ENCODE measurements at regions not wholly inside any gene's neighbourhood (a gene's known extent, or its start where the extent isn't known, plus 50 kb on each side); places are given as distances from the start of the nearest gene placed in this dataset.

DNA sequence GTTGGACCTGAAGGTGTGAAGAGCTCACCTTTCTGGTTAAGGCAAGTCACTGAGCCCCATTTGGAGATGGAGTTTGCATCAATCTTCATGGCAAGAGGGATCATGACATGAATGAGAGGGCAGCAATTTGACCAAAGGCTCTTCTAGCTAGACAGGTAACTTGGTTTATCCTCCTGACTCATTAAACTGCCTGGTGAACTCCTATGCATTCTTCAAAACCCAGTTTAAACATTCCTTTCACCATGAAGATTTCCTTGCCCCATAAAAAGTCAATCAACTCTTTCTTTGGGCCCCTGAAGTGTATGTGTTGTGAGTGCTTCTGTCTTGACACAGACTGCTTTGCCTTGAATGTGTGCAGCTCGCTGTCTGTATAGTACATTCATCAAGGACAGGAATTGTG is 120.0 kb upstream of the FOXF1 start:
- no peak for DNase-seq

DNA sequence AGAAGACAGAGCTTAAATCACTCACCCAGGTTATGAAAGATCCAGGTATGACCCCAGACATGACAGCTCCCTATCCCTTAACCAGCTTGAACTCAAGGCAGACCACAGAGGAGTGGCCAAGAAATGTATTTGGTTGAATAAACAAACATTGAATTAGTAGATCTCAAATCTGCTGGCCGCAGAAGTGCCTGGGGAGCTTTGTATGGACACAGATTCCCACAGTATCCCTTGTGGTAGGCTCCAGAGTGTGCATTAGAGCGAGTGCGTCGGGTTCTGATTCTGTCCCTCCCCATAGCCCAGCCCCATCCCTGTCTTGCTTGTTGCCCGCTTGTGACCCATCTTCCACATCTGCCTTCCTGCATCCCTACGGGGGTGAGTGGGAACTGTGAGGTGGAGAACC is 118.8 kb upstream of the FOXF1 start:
- no peak for DNase-seq

DNA sequence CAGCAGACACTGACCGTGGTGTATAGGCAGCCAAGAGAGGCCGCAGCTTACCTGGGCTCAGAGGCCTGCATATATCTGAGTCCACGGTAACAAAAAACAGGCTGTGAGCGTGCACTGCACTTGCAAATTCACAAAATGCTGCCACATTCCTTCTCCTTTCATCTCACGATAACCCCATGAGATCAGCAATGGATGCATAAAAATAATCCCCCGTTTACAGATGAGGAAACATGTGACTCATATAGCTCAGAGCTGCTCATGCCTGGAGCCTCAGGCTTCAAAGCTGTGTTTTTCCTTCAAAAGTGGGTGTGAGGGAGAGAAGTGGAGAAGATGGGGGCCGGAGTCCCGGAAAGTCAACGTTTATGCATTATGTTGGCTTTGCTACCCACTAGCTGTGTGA is 118.3 kb upstream of the FOXF1 start:
- peak; percentile 70 for DNase-seq

DNA sequence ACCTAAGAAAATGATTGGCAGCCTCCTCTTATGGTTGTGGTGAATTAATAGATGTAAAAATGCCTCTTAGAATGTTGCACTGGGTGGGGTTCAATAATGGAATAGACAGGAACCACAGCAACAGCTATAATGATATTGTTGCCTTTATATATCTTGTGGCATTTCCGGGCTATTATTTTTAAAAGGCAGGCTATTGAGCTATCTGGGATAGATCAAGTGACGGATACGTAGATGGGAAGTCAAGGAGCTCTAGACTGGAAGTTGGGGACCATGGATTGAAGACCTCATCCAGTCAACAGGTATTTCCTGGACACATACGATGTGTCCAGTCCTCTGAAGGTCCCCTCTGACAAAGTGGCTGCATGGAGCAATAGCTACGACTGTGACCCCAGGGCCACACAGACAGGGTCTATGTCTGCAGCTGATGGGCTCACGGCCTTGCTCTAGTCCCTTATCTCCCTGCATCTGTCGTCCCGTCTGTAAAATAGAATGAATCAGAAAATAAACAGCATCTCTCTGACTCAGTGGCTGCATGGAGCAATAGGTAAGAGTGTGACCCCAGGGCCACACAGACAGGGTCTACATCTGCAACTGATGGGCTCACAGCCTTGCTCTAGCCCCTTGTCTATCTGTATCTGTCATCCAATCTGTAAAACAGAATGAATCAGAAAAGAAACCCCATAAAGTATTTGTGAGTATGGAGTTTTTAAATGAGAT is 117.7 kb upstream of the FOXF1 start:
- DNase-seq: no peak

DNA sequence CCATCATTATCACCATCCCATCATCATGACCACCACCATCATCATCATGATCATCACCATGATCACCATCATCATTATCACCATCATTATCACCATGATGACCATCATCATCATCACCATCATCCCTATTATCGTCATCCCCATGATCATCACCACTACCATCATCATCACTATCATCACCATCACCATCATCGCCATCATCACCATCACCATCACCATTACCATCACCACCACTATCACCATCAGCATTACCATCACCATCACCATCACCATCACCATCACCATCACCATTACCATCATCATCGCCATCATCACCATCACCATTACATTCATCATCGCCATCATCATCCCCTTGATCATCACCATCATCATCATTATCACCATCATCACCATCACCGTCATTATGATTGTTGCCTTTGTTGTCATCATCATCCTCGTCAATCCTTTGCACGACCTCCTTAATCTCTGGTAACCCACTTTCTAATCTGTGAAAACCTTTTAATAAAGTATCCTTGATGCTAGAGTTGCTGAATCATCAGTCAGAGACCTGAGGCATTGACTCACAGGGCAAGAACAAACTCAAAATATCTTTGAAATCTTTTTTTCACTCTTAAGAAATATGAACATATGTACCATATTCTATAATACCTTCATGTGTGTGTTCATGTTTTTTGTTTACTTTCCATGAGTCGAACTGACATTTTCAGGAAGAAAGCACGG is 116.3 kb upstream of the FOXF1 start:
- no peak for DNase-seq

DNA sequence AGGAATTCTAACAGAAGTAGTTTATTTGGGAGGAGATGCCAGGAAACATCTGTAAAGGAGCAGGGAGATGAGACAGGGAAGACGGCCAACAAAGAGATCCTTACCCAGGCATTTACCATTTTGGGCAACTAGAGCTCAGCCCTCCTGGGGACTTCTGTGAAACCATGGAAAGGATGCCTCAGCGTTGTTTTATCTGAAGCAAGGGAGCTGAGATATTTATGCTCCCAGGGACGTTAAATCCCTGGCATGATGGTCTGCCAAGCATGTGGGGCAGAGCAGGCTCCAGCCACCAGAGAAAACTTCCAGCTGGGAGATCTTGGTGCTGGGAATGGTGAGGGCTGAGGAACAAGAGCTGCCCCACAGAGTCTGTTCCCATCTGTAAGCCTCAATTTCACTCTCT is 114.8 kb upstream of the FOXF1 start:
- no peak for DNase-seq

DNA sequence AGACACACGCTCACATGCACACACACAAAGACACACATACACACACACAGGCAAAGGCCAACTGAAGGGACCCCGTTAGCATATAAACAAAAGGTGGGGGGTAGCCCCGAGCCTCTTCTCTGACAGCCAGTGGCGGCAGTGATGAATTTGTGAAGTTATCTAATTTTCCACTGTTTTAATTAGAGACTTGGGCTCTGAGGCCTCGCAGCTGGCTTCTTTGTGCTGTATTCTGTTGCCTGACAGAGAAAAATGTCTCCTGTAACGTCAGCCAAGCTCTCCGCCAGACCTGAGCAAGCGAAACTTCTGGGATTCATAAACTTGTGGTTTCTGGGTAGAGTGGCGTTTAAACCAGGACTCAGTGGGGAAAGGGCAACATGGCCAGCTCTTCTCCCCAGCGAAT is 113.9 kb upstream of the FOXF1 start:
- peak; percentile 94 for DNase-seq

DNA sequence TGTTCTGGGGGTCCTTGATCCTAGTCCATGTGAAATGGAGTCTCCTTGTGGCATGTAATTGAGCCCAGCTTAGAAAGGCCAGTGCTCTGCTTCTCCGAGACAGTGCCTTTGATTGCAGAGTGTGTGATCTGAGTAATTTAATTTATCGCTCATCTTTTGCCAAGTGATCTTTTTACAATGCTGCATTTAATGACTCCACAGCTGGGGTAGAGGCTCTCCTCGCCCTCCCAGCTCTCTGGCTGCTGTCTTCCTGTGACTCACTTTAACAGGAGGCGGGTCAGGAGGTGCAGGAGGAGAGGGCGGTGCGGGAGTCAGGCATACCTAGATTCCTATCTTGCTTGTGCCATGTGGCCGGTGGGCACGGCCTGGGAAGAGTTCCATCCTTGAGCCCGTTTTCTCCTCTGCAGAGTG is 113.4 kb upstream of the FOXF1 start:
- DNase-seq: peak; percentile 95

DNA sequence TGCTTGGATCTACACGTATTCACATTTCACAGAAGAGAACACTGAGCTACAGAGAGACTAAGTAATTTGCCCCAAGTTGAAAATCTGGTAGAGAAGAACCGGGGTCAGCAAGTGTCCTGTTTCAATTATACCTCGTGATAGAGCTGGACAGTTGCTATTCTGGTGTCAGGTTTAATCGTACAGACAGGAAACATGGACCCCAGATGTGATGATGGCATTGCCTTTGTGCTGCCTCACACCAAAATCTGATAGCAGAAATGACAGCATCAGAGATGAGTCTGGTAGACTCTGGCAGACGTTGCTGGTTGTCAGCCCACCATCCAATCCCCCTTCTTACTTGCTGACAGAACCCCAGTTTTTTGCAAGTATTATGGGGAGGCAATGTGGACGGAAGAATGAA is 112.1 kb upstream of the FOXF1 start:
- no peak for DNase-seq

DNA sequence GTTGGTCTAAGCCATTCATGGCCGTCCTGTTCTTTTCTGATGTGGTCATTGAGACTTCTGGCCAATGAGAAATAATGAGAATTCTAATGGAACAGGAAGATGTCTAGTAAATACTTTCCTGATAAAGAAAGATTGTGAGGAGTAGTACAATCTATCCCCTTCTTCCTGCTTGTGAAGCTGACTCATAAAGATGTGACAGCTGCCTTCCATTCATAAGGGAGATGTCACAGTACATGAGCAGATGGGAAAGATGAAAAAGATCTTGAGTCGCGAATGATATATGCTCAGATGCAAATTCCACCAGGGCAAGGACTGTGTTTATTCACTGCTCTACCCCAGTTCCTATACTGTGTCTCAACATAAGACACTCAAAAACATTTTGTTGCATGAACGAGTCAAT is 111.7 kb upstream of the FOXF1 start:
- DNase-seq: peak; percentile 75

DNA sequence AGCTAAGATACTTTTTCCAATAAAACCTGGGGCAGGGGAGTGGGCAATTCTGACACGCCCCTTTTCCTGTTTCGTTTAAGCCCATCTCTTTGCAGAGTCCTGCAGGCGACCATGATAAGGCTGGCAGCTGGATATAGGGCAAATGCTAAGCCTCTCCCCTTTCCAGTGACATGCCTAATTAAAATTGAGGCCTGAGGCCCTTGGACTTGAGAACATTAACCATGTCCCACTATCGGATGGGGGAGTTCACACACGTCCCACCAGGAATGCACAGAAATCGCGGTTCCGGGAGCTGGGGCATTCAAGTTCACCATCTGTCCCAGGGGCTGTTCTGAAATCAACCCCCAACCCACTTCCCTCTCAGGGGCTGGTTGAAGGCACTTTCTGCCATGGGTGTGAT is 109.2 kb upstream of the FOXF1 start:
- no peak for DNase-seq

DNA sequence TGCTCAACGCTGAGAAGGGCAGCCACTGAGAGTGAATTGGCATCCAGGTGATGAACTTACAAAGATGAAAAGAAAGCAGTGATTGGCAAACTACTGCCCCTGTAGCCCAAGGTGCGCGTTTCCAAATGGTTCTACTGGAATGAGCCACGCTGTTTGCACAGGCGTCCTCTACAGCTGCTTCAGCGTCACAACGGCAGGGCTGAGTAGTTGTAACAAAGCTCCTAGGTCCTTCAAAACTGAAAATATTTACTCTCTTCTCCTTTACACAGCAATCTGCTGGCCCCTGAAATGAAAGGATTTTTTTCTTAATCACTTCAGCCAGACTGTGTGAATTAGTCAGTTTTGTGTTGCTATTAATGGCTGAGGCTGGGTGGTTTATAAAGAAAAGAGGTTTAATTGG is 107.2 kb upstream of the FOXF1 start:
- DNase-seq: no peak

DNA sequence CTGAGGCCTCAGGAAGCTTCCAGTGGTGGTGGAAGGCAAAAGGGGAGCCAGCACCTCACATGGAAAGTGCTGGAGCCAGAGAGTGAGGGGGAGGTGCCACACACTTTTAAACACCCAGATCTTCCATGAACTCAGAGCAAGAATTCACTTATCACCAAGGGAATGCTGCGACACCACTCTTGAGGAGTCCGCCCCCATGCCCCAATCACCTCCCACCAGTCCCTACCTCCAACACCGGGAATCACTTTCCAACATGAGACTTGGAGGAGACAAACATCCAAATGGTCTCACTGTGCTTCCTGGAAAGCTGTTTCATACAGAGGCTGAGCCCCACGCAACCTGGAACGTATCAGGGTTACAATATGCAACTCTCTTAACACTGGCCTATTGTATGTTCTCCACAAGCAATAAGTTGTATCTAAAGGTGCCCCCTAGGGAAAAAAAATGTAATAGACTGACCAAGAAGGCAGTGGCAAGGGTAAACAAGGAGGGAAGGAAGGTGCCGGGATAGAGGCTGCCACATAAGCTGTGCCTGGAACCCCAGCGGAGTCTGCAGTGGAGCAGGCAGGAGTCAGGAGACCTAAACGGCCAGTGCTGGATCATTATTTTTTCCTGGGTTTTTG is 106.7 kb upstream of the FOXF1 start:
- DNase-seq: no peak

DNA sequence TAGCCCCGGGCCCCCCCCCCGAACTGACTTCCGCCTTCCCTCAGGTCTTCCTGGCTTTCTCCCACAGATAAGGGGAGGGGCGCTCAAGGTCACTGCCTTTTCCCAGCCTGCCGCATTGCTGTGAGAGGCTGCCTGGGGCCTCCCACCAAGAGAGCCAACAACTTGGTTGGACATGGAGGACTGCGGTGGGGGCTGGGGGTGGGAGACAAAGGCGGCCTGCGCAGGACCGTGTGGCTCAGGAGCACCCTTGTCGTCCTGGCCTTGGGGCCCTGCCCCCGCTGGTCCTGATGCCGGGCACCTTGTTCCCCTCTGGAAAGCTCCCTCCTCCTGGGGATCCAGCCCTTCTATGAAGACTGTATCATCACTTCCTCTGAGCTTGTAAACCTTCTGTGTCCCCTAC is 105.6 kb upstream of the FOXF1 start:
- DNase-seq: no peak

DNA sequence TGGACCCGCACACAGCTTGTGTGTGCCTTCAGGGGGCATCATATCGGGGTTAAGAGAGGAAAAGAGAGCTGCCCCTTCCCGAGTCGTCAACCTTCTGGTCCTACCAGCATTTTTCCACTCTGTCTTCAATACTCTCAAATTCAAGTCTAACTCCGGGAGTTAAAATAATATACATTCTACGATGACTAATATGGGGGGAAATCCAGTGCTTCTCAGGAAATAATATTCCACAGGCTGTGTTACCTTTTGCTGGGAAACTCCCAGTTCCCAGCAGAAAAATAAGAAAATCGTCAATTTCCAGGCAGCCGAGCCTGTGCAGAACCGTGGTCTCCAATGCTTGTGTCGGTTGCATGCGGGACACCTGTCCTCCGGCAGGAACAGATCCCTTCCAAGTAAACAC is 105.0 kb upstream of the FOXF1 start:
- DNase-seq: no peak

DNA sequence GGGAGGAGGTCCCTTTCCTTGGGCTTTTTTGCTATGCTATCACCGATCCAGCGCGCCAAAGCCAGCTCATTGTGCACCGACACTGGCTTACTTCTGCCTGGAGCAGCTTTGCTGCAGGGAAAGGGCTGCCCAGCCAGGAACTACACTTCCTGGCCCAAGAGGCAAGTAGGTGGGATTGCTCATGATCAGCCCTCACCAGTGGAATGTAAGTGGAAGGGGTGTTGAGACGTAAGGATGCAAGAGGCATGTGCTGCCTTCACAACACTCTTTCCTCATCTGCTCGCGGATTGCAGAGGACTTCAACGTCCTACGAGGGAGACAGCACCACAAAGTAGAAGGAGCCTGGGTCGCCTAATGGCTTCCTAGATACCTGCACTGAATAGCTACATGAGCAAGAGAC is 104.3 kb upstream of the FOXF1 start:
- DNase-seq: no peak

DNA sequence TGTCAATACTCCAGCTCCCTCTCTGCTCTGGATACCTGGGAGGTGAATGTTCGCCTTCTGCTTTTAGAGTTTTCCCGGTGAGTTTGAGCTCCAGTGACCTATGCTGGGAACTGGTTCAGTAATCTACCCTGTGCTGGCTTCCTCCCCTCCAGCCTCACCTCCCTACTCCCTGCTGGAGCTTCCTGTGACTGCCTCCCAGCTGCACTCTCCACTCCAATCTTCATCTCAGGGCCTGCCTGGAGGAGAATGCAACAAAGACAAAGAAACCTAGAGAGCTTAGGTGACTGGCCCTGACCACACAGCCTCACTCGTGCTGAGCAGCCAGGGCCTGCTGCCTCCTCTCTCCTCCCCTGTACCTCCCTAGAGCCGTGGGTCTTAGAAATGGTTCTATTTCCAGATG is 101.6 kb upstream of the FOXF1 start:
- no peak for DNase-seq

DNA sequence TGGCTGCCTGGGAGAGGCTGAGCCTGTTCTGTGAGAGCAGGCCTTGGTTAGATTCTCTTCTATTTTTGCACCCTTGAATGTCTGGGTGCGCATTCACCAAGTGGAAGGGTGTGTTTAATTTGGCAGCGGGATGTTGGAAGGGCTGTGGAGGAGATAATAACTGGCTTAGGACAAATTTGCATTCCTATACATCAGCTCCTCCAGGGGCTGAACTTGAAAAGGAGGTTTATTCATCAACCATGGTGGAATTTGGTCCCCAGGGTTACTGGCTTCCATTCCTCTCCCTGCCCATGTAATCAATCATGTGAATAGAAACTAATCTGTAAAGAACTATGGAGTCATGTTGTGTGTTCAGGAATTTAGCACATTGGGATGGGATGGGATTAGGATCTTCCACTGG is 100.2 kb upstream of the FOXF1 start:
- no peak for DNase-seq

DNA sequence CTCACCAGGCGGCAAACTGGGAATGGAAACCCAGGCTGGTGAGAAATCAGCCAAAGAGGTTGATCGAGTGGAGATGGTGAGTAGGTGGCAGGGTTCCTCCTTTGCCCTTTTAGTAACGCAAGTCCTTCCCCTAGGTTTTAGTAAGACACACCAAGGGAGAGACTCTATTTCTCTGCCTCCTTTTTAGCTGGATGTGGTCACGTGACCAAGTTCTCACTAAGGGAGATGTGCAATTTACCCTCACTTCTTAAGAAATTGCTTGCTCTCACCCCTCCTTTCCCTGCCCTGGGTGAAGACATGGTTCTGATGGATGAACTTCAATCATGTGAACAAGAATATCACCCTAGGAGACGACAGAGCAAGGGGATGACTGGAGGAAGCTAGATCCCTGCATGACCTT is 99.8 kb upstream of the FOXF1 start:
- no peak for DNase-seq

DNA sequence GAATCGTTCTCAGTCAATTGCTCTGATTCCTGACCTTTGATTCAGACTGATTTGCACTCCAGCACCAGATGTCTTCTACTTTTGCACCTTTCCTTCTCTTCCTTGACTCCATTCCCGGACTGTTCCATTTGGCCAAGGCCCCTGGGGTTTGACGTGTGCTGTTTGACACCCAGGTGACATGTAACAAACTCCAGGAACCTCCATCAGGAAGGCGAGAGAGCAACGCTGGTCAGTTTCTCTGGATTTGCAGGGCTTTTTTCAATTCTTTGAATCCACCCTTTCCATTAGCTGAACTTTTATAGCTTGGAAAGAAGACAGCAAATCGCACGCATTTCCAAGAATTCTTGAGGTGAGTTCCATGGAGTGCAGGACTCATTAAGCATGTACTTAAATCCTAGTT is 98.4 kb upstream of the FOXF1 start:
- no peak for DNase-seq

DNA sequence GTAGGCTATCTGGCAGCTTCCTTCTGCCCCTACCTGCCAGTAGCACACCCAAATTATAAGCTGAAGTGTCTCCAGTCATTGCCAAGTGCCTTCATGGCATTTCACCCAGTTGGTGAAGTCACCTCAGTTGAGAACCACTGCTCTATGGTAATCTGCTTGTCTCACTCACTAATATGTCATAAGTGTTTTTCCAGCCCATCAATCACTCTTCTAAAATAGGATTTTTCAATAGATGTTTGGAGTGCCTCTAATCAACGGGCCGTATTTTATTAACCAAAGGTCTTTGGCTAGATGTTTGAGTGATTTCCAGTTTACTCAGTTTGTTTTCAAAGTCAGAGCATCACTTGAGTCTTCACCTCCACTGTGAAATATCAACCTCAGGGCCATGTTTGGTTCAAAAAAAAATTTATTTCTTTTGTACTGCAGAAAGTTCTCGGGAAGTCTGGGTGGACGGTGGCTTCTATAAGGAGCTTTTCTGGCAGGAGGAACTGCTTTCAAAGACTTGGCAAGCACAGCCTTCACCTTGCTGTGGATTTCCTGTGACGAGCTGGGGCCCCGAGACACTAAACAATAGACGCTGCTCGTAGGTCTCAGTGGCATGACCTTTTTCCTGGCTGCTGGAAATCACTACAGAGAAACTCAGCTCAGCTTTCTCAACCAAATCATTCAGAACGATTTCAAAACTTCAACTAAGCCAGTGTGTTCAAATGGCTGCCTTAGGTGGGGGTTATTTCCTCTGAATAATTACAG is 95.2 kb upstream of the FOXF1 start:
- no peak for DNase-seq

DNA sequence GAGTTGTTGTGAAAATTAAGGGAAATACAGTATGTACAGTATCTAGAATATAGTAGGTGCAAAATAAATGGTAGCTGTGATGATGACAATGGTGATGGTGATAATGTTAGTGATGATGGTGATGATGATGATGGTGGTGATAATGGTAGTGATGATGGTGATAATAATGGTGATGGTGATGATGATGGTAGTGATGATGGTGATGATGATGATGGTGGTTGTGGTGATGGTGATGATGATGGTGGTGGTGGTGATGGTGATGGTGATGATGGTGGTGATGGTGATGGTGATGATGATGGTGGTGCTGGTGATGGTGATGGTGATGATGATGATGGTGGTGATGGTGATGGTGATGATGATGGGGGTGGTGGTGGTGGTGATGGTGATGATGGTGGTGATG is 91.3 kb upstream of the FOXF1 start:
- no peak for DNase-seq

DNA sequence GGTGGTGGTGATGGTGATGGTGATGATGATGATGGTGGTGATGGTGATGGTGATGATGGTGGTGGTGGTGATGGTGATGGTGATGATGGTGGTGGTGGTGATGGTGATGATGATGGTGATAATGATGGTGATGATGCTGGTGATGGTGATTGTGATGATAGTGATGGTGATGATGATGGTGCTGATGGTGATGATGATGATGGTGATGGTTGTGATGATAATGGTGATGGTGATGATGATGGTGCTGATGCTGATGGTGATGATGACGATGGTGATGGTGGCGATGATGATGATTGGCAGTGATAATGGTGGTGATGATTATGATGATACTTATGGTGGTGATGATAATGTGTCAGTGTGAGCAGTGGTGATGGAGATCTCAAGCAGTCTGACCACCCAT is 90.8 kb upstream of the FOXF1 start:
- DNase-seq: no peak

DNA sequence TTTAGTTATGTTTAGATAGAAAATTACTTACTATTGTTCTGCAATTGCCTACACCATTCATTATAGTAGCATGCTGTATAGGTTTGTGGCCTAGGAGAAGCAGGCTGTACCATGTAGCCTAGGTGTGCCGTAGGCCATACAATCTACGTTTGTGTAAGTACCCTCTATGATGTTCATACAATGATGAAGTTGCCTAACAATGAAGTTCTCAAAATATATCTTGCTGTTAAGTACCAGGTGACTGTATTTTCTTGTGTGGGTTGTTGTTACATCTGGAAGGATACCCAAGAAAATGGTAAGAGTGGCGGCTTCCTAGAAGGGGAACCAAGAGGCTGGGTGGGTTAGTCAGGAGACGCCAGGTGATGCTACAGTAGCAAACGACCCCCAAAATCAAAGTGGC is 88.3 kb upstream of the FOXF1 start:
- no peak for DNase-seq

Measured in fibroblast of skin of abdomen (primary cell).